ENCODE measurements at regions not wholly inside any gene's neighbourhood (a gene's known extent, or its start where the extent isn't known, plus 50 kb on each side); places are given as distances from the start of the nearest gene placed in this dataset.

DNA sequence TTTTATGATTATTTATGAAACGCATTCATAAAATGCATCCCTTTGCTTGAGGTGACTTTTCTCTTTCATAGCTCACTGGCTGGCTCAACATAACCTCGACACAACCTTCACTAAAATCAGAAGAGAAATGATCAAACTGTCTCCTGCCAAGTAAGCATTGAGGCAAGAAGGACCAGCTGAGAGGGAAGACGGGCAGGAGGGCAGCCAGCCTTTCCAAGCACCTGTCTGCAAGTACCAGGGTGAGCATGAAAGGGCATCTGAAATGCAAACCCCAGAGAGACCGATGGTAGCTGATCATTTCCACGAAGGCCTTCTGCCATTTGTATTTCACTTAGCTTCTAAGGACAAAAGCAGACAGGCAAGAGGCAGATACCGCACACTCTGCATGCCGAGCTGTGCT is 52.1 kb upstream of the RPH3AL start:
- no peak overlapping the region for H3K27ac ChIP-seq (ENCODE audit: low read depth, low read length, poor library complexity, severe bottlenecking)
- intact Hi-C loops (cut with micrococcal nuclease; ENCODE audit: unreplicated experiment), result no loop called here
- TF ChIP-seq, protein P1, sequence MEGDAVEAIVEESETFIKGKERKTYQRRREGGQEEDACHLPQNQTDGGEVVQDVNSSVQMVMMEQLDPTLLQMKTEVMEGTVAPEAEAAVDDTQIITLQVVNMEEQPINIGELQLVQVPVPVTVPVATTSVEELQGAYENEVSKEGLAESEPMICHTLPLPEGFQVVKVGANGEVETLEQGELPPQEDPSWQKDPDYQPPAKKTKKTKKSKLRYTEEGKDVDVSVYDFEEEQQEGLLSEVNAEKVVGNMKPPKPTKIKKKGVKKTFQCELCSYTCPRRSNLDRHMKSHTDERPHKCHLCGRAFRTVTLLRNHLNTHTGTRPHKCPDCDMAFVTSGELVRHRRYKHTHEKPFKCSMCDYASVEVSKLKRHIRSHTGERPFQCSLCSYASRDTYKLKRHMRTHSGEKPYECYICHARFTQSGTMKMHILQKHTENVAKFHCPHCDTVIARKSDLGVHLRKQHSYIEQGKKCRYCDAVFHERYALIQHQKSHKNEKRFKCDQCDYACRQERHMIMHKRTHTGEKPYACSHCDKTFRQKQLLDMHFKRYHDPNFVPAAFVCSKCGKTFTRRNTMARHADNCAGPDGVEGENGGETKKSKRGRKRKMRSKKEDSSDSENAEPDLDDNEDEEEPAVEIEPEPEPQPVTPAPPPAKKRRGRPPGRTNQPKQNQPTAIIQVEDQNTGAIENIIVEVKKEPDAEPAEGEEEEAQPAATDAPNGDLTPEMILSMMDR (conservative IDR thresholded peaks at IDR 0.05; ENCODE audit: low read depth, low read length), result no peak
- no peak for TF ChIP-seq EZH2 (IDR thresholded peaks at IDR 0.05; ENCODE audit: borderline replicate concordance, low read depth, low read length, poor library complexity, severe bottlenecking)
- BruUV-seq (replicated peaks), result no TSS peak
- H3K4me3 ChIP-seq (ENCODE audit: low read depth, low read length, poor library complexity, severe bottlenecking), result no peak overlapping the region
- no peaks in the 10 kb centered on the region for H3K36me3 ChIP-seq (ENCODE audit: insufficient read depth, low read length, poor library complexity, severe bottlenecking)
- ChIA-PET POLR2A (ENCODE audit: low non-redundant PET) (interaction anchor here (0.6 kb wide), 1 partner anchor 12 kb away, joined by 3 read pairs; no protein-coding TSS in a partner anchor), CTCF (no interaction called here)
- no peaks in the 10 kb centered on the region for H3K9me3 ChIP-seq (ENCODE audit: low read depth, low read length, poor library complexity, severe bottlenecking)
- no peak for DNase-seq (ENCODE audit: low spot score)
- H3K27me3 ChIP-seq (replicated peaks; ENCODE audit: insufficient read depth, low read depth, low read length, poor library complexity), result no peaks in the 10 kb centered on the region
- H3K4me1 ChIP-seq (ENCODE audit: insufficient read depth, low read length, poor library complexity, severe bottlenecking), result no peaks in the 10 kb centered on the region
